Epithelial cell of proximal tubule (primary cell): ENCODE measurements at regions not wholly inside any gene's neighbourhood (a gene's known extent, or its start where the extent isn't known, plus 50 kb on each side); places are given as distances from the start of the nearest gene placed in this dataset.

Experiments
- DNase-seq: peaks from one replicate; pipeline ENCODE4 v3.0.0-alpha.2; 2011; ENCODE audit warnings: low read depth
- H3K4me3 ChIP-seq: 2 replicates; pipeline ENCODE4 v1.5.1; 2011; ENCODE audit warnings: low read depth, mild to moderate bottlenecking, low read length
- CTCF ChIP-seq: conservative IDR thresholded peaks from 2 replicates; pipeline ENCODE4 v1.5.1; 2012; ENCODE audit warnings: low read depth, mild to moderate bottlenecking, low read length

- TF ChIP-seq CTCF, result no peak
- no peak overlapping the region for H3K4me3 ChIP-seq
- DNase-seq, result no peak
Measured at GRCh38 chr15:98143116-98143515, 182.6 kb downstream of the ARRDC4 start.

GRCh38 chr15:98144388-98144787, 183.9 kb downstream of the ARRDC4 start:
- no peak for DNase-seq
- no peak overlapping the region for H3K4me3 ChIP-seq
- TF ChIP-seq CTCF, result no peak

- no peak for TF ChIP-seq CTCF
Measured at GRCh38 chr15:98146031-98146820, 185.7 kb downstream of the ARRDC4 start.

GRCh38 chr15:98147415-98147814, 186.9 kb downstream of the ARRDC4 start:
- no peak for TF ChIP-seq CTCF
- H3K4me3 ChIP-seq, result no peak overlapping the region
- no peak for DNase-seq

More at GRCh38 chr15:98146031-98146820, 185.7 kb downstream of the ARRDC4 start:
- no peak for DNase-seq
- no peak overlapping the region for H3K4me3 ChIP-seq

GRCh38 chr15:98150084-98150483, 189.6 kb downstream of the ARRDC4 start:
- H3K4me3 ChIP-seq, result no peak overlapping the region
- no peak for DNase-seq
- TF ChIP-seq CTCF, result no peak

GRCh38 chr15:98150536-98150935, 190.0 kb downstream of the ARRDC4 start:
- TF ChIP-seq CTCF, result no peak
- no peak for DNase-seq
- H3K4me3 ChIP-seq, result no peak overlapping the region

- no peak for TF ChIP-seq CTCF
- DNase-seq, result no peak
- no peak overlapping the region for H3K4me3 ChIP-seq
Measured at GRCh38 chr15:98151096-98151495, 190.6 kb downstream of the ARRDC4 start.
